Astrocyte of the cerebellum (primary cell): ENCODE measurements at regions not wholly inside any gene's neighbourhood (a gene's known extent, or its start where the extent isn't known, plus 50 kb on each side); places are given as distances from the start of the nearest gene placed in this dataset.

Experiments used
- DNase-seq: peaks from one replicate; pipeline ENCODE4 v3.0.0-alpha.2; 2011; ENCODE audit warnings: low read depth
- H3K4me3 ChIP-seq: 2 replicates; pipeline ENCODE4 v1.5.1; 2011; ENCODE audit warnings: mild to moderate bottlenecking, low read depth, low read length, moderate library complexity
- CTCF ChIP-seq: IDR thresholded peaks from 2 replicates; pipeline ENCODE4 v1.5.1; 2012; ENCODE audit warnings: low read length, low read depth, moderate library complexity, mild to moderate bottlenecking; ENCODE audit errors: missing control alignments
- in situ Hi-C: cut with HindIII; loops from 2 replicates; pipeline ENCODE4 v1.10.0; 2017; ENCODE audit warnings: low sequenced_read_pairs

GRCh38 chr17:33371377-33371776 is 78.3 kb upstream of the ASIC2 start:
- in situ Hi-C loops: no loop called here
- H3K4me3 ChIP-seq: no peak overlapping the region
- DNase-seq: no peak
- no peak for TF ChIP-seq CTCF

GRCh38 chr17:33373273-33373672 is 80.2 kb upstream of the ASIC2 start:
- in situ Hi-C loops: no loop called here
- no peak for TF ChIP-seq CTCF
- no peak overlapping the region for H3K4me3 ChIP-seq
- no peak for DNase-seq

DNA sequence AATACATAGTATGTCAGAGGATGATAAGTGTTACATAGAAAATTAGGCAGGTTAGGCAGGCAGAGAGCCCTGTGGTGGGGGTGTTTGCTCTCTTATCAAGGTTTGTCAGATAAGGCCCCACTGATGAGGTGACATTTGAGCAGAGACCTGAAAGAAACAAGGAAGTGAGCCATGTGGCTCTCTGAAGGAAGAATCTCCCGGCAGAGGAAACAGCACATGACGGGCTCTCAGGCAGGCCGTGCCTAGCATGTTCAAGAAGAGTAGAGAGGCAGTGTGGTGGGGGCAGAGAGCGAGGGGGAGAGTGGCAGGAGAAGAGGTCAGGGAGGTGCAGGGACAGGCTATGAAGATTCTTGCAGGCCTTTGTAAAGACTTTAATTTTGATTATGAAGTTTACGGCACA is 82.0 kb upstream of the ASIC2 start:
- DNase-seq: no peak
- in situ Hi-C loops: no loop called here
- TF ChIP-seq CTCF: no peak
- no peak overlapping the region for H3K4me3 ChIP-seq

DNA sequence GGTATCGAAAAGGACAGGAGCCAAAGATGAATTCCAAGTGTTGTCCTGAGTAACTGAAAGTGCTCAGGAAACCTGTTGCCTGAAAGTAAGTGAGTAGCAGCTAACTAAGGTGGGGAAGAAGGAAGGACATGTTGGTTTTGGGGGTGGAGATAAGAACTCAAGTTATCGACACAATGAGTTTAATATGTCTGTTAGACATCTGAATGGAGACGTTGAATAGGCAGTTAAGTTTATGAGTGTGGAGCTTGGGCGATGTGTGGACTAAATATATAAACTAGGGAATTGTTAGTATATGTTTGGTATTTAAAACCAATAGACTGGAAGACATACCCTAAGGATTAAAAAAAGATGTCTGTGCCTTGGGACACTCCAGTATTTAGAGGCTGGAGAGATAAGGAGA is 82.7 kb upstream of the ASIC2 start:
- no peak for DNase-seq
- no peak for TF ChIP-seq CTCF
- no peak overlapping the region for H3K4me3 ChIP-seq
- in situ Hi-C loops: no loop called here

DNA sequence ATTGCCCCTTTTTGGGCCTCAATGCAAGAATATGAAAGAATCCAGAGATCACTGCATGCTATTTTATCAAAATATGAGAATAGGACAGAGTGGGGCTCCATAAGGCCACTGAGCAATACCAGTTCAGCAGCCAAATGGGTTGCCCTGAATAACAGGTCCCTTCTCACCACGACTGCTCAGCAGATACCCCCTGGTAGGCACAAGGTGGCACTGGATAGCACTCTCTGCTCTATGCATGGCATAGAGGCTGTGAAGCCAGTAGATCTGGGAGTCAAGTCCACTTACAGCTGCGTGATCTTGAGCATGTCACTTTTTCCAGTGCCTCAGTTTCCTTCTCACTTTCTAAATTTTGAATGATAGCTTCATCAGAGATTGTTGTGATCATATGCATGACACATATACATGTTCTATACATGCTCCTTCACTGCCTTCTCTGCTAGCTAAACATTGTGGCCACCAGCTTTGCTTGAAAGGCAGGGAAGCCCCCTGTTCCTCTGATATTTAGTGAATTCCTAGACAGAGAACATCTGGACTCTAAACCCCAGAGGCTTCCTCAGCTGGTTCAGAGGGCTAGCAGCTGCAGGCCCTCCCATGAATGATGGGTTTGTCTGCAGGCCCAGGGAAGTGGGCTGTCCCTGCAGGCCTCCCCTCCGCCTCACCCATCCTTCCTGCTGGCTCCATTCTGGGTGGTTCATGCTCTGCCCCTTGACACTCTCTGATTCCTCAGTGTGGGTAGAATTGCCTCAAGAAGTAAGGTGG is 84.9 kb upstream of the ASIC2 start:
- TF ChIP-seq CTCF: no peak
- in situ Hi-C loops: no loop called here
- no peak overlapping the region for H3K4me3 ChIP-seq
- DNase-seq: no peak

- H3K4me3 ChIP-seq: no peak overlapping the region
- no peak for TF ChIP-seq CTCF
- DNase-seq: no peak
- in situ Hi-C loops: no loop called here
Observed at GRCh38 chr17:33381201-33381600, 88.1 kb upstream of the ASIC2 start.

GRCh38 chr17:33383488-33384023 is 90.5 kb upstream of the ASIC2 start:
- DNase-seq: no peak
- no peak for TF ChIP-seq CTCF
- in situ Hi-C loops: no loop called here
- H3K4me3 ChIP-seq: no peak overlapping the region
